ENCODE measurements at regions not wholly inside any gene's neighbourhood (a gene's known extent, or its start where the extent isn't known, plus 50 kb on each side); places are given as distances from the start of the nearest gene placed in this dataset.
"Not testable (repeated sequence)": the region's sequence is repeated elsewhere in the genome, so short reads cannot be mapped to it uniquely, and the experiment has no call there.

GRCh38 chr2:49812730-49813129, 658.4 kb upstream of the FSHR start:
- intact Hi-C loops (cut with DNase I): no loop called here
- DNase-seq (ENCODE audit: low spot score): no peak

- DNase-seq (ENCODE audit: low spot score): no peak
- intact Hi-C loops (cut with DNase I): no loop called here
Measured at GRCh38 chr2:49811502-49811901, 657.2 kb upstream of the FSHR start.

DNA sequence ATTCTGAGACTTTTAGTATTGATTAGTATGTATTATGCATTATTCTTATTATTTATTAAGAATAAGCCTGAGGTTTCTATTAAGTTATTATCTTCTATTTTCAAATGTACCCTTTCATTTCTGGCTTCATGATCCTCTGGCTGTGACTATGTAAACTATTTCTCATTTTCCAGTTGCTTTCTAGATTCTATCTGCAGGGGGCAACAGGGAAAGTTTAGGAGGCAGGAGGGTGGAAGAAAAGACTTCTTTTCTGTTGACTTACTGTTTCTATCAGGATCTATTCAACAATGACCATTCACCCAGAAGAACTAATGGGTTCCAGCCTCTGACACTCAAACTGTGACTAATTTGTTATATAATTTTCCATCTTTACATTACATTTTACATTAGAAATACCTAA, 653.4 kb upstream of the FSHR start:
- no peak for DNase-seq (ENCODE audit: low spot score)
- intact Hi-C loops (cut with DNase I): no loop called here

- DNase-seq (ENCODE audit: low spot score): no peak
- intact Hi-C loops (cut with DNase I): no loop called here
Measured at GRCh38 chr2:49804111-49804510, 649.8 kb upstream of the FSHR start.

DNA sequence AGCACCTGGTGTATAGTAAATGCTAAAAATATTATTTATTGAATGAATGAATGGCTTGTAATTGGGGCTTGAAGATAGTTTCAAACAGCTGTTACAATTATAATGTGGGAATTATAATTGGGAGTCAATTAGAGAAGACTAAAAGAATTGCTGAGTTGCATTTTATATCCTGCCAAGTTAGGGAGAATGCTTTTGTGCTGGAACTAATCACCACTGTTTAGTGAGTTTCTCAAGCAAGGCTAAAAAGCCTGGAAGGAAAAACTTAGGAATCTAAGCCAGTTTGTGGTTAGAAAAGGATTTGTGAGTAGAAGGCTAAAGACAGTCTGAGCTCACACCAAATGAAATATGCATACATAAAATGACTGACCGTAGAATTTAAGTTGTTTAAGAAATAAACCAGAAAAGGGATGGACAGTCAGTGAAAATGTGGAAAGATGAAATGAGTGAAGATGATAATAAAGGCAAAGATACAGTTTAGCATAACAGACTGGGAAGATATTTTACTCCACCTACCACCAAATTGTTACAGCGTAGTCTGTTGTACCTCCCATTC, 647.7 kb upstream of the FSHR start:
- no peak for DNase-seq (ENCODE audit: low spot score)
- intact Hi-C loops (cut with DNase I): no loop called here

- intact Hi-C loops (cut with DNase I): no loop called here
- DNase-seq (ENCODE audit: low spot score): no peak
Measured at GRCh38 chr2:49798570-49798969, 644.3 kb upstream of the FSHR start.

- intact Hi-C loops (cut with DNase I): no loop called here
- no peak for DNase-seq (ENCODE audit: low spot score)
Measured at GRCh38 chr2:49796266-49796665, 642.0 kb upstream of the FSHR start.

- no peak for DNase-seq (ENCODE audit: low spot score)
- intact Hi-C loops (cut with DNase I): no loop called here
Measured at GRCh38 chr2:49794396-49794795, 640.1 kb upstream of the FSHR start.

DNA sequence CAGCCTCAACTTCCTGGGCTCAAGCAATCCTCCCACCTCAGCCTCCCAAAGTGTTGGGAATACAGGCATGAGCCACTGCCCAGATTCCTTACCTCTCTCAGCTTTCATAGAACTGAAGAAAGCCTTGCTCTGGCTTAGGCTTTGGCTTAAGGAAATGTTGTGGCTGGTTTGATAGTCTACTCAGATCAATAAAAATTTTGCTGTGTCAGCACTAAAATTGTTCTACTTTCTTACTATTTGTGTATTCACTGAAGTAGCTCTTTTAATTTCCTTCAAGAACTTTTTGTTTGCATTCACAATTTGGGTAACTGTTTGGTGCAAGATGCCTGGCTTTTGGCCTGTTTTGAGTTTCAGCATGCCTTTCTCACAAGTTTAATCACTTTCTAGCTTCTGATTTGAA, 634.0 kb upstream of the FSHR start:
- intact Hi-C loops (cut with DNase I): no loop called here
- no peak for DNase-seq (ENCODE audit: low spot score)

DNA sequence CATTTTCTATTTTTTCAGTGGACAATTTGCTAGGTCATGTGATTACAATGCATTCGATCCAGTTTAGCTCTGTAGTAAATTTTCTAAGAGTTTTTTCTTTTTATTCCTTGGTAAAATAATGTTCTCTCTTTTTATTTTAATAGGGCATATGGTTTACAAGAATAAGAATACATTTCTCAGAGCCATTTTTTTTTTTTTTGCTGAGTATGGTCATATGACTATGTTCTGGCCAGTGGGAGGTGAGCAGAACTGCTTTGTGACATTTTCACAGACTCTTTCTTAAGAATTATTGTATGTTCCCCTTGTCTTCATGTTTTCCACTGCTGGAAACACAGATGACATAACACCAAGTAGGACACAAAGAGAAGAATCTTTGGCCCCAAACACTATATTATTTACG, 626.6 kb upstream of the FSHR start:
- no peak for DNase-seq (ENCODE audit: low spot score)
- intact Hi-C loops (cut with DNase I): no loop called here

DNA sequence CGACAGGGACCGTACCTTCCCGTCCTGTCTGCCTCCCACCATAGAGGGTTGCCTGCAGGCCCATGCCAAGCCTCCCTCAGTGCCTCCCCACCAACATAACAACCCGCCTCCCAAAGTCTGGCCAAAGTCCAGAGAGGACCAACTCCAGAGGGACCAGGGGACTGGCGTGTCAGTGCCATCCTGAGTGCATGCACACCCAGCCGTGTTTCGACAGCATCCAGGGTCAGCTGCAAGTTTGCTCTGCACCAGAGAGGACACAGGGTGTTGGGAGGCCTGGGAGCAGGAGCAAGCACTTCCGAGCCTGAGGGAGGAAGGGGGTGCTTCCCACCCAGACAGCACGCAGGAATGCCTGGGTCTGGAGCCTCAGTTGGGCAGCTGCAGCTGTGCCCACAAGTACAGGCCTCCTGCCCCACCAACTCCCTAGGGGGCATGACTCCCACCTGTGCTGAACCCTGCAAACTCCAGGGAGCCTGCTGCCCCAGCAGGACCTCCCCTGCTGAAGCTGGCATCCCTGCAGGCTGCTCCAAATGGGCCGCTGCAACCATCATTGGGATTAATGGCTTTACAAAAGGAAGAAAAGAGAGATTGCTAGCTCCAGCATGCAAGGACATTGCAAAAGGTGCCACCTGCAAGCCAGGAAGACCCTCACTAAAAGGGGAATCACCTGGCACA, 618.1 kb upstream of the FSHR start:
- intact Hi-C loops (cut with DNase I): no loop called here
- no peak for DNase-seq (ENCODE audit: low spot score)

DNA sequence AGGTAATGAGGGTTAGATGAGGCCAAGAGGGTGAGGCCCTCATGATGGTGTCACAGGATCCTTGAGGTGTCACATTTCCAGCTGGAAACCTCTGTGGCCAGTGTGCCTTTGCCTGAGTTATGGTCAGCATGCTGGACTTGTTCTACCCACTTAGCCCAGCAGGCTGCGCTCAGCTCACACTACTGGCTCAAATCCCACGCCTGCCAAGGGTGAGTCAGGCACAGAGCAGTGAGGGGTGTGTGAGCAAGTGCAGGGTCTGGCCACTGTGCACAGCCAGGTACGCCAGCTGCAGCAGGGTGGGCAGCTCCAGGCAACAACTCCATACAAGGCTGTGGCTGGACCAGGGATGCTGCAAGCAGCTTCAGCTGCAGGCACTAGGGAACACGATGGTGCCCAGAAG, 616.6 kb upstream of the FSHR start:
- DNase-seq (ENCODE audit: low spot score): no peak
- intact Hi-C loops (cut with DNase I): no loop called here

GRCh38 chr2:49767316-49767715, 613.0 kb upstream of the FSHR start:
- intact Hi-C loops (cut with DNase I): no loop called here
- no peak for DNase-seq (ENCODE audit: low spot score)

- intact Hi-C loops (cut with DNase I): no loop called here
- DNase-seq (ENCODE audit: low spot score): no peak
Measured at GRCh38 chr2:49755777-49756176, 601.5 kb upstream of the FSHR start.

DNA sequence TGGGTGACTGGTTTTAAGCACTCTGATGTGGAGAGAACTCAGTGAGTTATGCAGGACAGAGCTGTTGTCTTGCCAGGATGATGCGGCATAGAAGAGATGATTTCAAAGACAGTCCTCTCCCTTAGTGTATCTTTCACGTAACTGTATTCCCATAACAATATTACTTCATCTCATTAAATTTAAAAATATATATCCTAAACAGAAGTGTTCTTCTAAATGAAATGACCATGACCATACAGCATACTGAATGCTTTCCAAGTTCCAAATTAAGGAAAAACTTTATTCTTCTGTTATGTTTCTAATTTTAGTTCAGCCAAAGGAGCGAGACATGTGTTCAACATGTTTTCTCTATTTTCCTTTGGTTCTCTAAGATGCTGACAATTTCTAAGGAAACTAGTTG, 600.1 kb upstream of the FSHR start:
- DNase-seq (ENCODE audit: low spot score): no peak
- intact Hi-C loops (cut with DNase I): no loop called here

DNA sequence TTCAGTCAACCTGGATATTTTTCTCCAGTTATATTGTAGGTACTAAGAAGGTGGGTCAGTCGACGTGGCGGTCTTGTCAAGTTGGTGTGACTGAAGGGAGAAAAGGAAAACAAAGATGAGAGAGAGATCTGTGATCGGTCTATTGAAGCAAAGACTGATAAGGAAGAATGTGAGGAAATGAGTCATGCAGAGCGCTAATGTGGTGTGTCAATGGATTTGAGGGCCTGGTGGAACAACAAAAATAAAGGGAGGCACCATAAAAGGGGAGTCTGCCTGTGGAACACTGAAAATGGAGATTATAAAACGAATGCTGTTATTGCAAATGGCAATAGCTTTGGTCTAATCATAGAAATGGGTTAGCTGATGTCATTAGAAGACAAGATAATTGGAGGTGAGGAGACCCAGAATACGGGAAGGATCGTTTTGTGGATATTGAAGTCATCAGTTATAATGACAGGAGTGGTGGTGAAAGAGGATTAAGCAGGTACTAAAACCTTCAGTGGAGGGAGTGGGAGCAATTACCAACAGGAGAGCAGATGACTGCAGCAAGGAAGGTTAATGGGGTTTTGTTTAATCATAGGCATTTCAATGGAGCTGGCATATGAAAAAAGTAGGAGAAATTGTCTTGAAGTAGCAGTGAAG, 599.1 kb upstream of the FSHR start:
- intact Hi-C loops (cut with DNase I): no loop called here
- DNase-seq (ENCODE audit: low spot score): no peak

DNA sequence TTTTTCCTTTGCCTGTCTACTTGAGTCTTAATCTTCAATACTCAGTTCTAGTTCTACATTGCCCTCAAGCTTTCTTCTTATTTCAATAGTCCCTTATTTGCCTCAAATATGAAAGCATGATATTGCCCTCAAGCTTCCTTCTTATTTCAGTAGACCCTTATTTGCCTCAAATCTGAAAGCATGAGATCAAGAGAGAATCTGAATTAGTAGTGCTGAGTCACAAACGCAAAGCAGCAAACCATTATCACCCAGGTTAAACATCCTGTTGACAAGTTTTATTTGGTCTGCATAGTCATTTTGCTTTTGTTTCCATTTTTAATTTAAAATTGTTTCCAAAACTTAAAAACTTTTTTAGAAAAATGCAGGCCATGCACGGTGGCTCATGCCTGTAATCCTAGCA, 583.3 kb upstream of the FSHR start:
- DNase-seq (ENCODE audit: low spot score): no peak
- intact Hi-C loops (cut with DNase I): no loop called here

DNA sequence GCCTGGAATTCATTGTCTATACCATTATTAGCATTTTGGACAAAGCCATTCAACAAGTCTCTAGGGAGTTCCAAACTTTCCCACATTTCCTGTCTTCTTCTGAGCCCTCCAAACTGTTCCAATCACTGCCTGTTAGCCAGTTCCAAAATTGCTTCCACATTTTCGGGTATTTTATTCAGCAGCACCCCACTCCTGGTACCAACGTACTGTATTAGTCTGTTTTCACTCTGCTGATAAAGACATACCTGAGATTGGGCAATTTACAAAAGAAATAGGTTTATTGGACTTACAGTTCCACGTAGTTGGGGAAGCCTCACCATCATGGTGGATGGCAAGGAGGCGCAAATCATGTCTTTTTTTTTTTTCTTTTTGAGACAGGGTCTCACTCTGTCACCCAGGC, 578.6 kb upstream of the FSHR start:
- intact Hi-C loops (cut with DNase I); DNase-seq (ENCODE audit: low spot score): not testable (repeated sequence)

DNA sequence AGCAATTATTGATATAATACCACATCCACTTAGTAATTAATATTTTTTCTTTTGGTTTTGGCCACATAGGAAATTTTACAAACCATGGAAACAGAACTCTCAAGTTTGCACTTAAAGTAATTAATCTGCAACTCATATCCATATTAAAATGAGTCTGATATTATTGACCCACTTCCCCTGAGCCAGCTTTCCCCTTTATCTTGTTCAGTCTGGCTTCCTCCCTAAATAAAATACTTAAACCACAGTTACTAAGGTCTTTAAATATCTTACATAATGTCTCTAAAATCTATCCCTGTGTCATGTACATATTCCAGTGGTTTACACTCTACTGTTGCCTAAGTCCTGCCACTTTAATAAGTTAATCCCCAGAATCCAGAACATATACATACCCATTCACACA, 564.9 kb upstream of the FSHR start:
- no peak for DNase-seq (ENCODE audit: low spot score)
- intact Hi-C loops (cut with DNase I): no loop called here

DNA sequence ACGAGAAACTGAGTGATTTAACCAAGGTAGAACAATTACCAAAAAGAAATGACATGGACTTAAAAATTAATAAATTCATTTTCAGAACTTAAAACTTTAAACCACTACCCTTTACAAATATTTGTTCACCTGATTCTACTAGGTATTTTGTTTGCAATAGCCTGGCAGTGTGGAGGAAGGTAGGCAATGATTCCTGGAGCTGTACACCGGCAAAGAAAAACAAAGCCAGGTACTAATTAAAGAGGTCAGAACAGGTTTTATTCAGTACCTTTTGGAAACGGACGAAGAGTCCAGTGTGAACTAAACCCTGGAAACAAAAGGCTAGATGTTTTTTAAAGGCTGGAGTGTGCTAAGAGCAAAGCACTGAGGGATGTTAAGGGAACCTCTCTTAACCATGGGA, 561.3 kb upstream of the FSHR start:
- no peak for DNase-seq (ENCODE audit: low spot score)
- intact Hi-C loops (cut with DNase I): no loop called here

GRCh38 chr2:49714454-49714853, 560.1 kb upstream of the FSHR start:
- intact Hi-C loops (cut with DNase I): no loop called here
- no peak for DNase-seq (ENCODE audit: low spot score)

All from posterior vena cava (tissue), 2 donors.